ENCODE measurements at regions not wholly inside any gene's neighbourhood (a gene's known extent, or its start where the extent isn't known, plus 50 kb on each side); places are given as distances from the start of the nearest gene placed in this dataset.

DNA sequence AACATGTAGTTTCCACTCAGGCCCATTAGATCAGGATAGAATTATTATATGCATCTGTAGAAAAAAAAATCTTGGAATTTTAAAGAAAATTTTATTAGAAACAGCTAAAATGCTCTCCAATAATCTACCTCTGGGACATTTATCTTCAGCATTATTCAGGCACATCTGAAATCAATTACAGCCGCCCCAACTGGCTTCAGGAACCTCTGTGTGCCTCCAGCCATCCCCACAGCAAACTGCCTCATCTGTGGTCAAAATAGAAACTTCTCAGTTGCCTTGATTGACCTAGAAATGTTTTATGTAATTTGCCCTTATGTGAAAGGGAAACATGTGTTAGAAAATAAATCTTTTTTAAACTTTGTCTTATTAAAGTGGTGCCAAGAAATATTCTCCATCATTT lies 120.1 kb upstream of the LPAR1 start:
- TF ChIP-seq, protein P1, sequence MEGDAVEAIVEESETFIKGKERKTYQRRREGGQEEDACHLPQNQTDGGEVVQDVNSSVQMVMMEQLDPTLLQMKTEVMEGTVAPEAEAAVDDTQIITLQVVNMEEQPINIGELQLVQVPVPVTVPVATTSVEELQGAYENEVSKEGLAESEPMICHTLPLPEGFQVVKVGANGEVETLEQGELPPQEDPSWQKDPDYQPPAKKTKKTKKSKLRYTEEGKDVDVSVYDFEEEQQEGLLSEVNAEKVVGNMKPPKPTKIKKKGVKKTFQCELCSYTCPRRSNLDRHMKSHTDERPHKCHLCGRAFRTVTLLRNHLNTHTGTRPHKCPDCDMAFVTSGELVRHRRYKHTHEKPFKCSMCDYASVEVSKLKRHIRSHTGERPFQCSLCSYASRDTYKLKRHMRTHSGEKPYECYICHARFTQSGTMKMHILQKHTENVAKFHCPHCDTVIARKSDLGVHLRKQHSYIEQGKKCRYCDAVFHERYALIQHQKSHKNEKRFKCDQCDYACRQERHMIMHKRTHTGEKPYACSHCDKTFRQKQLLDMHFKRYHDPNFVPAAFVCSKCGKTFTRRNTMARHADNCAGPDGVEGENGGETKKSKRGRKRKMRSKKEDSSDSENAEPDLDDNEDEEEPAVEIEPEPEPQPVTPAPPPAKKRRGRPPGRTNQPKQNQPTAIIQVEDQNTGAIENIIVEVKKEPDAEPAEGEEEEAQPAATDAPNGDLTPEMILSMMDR (IDR thresholded peaks at IDR 0.05; ENCODE audit: borderline replicate concordance, extremely low read depth, insufficient read depth): no peak
- no peak for DNase-seq
- no peaks in the 10 kb centered on the region for H3K4me1 ChIP-seq (ENCODE audit: control insufficient read depth in 2 of 3, insufficient read depth in 2 of 3, low read depth in 1 of 3, low read length in 3 of 3)
- no peak overlapping the region for H3K27ac ChIP-seq (ENCODE audit: low read depth in 2 of 2, low read length in 2 of 2)
- no peaks in the 10 kb centered on the region for H3K27me3 ChIP-seq (ENCODE audit: control insufficient read depth, insufficient read depth, low read length)
- no peaks in the 10 kb centered on the region for H3K36me3 ChIP-seq (ENCODE audit: control insufficient read depth in 2 of 3, insufficient read depth in 3 of 3, low read length in 3 of 3)
- no peak for FAIRE-seq
- no peak overlapping the region for H3K9ac ChIP-seq (ENCODE audit: low read length in 3 of 3)
- H3K9me3 ChIP-seq (ENCODE audit: control insufficient read depth in 2 of 3, insufficient read depth in 1 of 3, low read length in 3 of 3): no peaks in the 10 kb centered on the region
- no peak overlapping the region for H3K4me3 ChIP-seq (ENCODE audit: low read length in 3 of 3)
- intact Hi-C loops (cut with DNase I): no loop called here

DNA sequence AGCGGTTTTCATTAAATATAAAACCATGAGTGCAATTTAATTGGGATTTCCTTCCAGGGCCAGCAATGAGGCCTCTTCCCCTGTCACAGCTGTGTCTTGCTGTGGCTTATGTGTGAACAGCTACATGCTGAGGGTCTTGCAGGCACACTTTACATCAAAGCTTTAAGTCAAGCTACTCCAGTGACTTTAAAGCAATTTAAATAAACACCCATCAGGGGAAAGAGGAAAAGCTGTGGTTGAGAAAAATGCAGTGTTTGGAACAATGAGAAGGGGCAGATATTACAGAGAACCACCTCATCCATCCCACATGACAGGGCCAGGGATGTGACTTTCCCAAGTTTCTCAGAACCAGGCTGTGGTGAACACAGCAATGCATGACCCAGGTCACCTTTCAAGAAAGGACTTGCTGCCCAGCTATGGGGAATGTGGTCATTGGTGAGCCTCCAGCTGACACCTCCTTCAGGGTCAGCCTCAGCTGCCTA lies 115.9 kb upstream of the LPAR1 start:
- H3K4me1 ChIP-seq (ENCODE audit: control insufficient read depth in 2 of 3, insufficient read depth in 2 of 3, low read depth in 1 of 3, low read length in 3 of 3): no peaks in the 10 kb centered on the region
- H3K27ac ChIP-seq (ENCODE audit: low read depth in 2 of 2, low read length in 2 of 2): no peak overlapping the region
- H3K9me3 ChIP-seq (ENCODE audit: control insufficient read depth in 2 of 3, insufficient read depth in 1 of 3, low read length in 3 of 3): no peaks in the 10 kb centered on the region
- DNase-seq (peak in 2 of 5 donors; percentile 31 to 83), FAIRE-seq (no peak)
- no peaks in the 10 kb centered on the region for H3K36me3 ChIP-seq (ENCODE audit: control insufficient read depth in 2 of 3, insufficient read depth in 3 of 3, low read length in 3 of 3)
- intact Hi-C loops (cut with DNase I): no loop called here
- H3K27me3 ChIP-seq (ENCODE audit: control insufficient read depth, insufficient read depth, low read length): no peaks in the 10 kb centered on the region
- H3K4me3 ChIP-seq (ENCODE audit: low read length in 3 of 3): no peak overlapping the region
- H3K9ac ChIP-seq (ENCODE audit: low read length in 3 of 3): no peak overlapping the region
- TF ChIP-seq, protein P1 (IDR thresholded peaks at IDR 0.05; ENCODE audit: borderline replicate concordance, extremely low read depth, insufficient read depth): no peak

DNA sequence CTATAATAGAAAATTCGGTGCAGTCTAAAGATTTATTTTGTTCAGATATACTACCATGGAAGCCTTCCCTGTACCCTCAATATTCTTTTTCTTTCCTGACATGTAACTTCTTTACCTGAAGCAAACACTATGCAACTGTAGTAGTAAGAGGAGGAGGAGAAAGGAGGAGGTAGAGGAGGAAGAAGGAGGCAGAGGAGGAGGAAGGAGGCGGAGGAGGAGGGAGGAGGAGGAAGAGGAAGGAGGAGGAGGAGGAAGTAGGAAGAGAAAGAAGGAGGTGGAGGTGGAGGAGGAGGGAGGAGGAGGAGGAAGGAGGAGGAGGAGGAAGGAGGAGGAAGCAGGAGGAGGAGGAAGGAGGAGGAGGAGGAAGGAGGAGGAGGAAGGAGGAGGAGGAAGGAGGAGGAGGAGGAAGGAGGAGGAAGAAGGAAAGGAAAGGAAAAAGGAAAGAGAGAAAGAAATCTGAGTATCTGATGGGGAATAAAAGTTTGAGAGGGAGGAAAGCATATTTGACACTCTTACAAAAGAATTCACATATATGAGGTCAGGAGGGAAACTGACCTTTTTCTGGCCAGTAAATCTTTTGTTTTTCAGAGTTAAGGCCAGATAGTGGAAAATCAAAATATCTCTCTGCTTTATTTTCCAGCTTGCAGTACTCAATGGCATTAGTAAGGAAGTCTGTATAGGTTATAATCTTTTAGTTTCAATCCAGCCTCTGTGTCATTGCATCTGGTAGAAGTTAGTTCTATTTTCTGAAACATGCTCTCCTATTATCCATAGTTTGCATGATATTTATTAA lies 114.5 kb upstream of the LPAR1 start:
- Histone ChIP-seq H3K27me3 (ENCODE audit: control insufficient read depth, insufficient read depth, low read length) (no peaks in the 10 kb centered on the region), H3K4me3 (ENCODE audit: low read length in 3 of 3) (no peak overlapping the region), H3K4me1 (ENCODE audit: control insufficient read depth in 2 of 3, insufficient read depth in 2 of 3, low read depth in 1 of 3, low read length in 3 of 3) (no peaks in the 10 kb centered on the region), H3K27ac (ENCODE audit: low read depth in 2 of 2, low read length in 2 of 2) (no peak overlapping the region), H3K9ac (ENCODE audit: low read length in 3 of 3) (no peak overlapping the region), H3K36me3 (ENCODE audit: control insufficient read depth in 2 of 3, insufficient read depth in 3 of 3, low read length in 3 of 3) (no peaks in the 10 kb centered on the region), H3K9me3 (ENCODE audit: control insufficient read depth in 2 of 3, insufficient read depth in 1 of 3, low read length in 3 of 3) (no peaks in the 10 kb centered on the region)
- DNase-seq: peak in 1 of 5 donors; percentile 51
- TF ChIP-seq, protein P1 (IDR thresholded peaks at IDR 0.05; ENCODE audit: borderline replicate concordance, extremely low read depth, insufficient read depth): no peak
- intact Hi-C loops (cut with DNase I): no loop called here
- no peak for FAIRE-seq
